Uterus (tissue), 3 donors: ENCODE measurements at regions not wholly inside any gene's neighbourhood (a gene's known extent, or its start where the extent isn't known, plus 50 kb on each side); places are given as distances from the start of the nearest gene placed in this dataset.
"Not testable (repeated sequence)": the region's sequence is repeated elsewhere in the genome, so short reads cannot be mapped to it uniquely, and the experiment has no call there.

Source experiments
- DNase-seq, 2 donors: peaks; one replicate each; pipeline ENCODE4 v3.0.0-alpha.2; 2019 to 2020
- H3K27ac ChIP-seq, 2 donors: fragments of 200-600 bp; sonication (generic); 1 replicate in 1 of 2; 2 replicates in 1 of 2; pipeline ENCODE4 v1.5.1; 2016 to 2018
- H3K27me3 ChIP-seq, 2 donors: fragments of 200-600 bp; sonication (generic); one replicate each; pipeline ENCODE4 v1.5.1; 2018 to 2019; ENCODE audit warnings: control low read depth in 1 of 2
- H3K36me3 ChIP-seq, 2 donors: fragments of 200-600 bp; sonication (generic); one replicate each; pipeline ENCODE4 v1.5.1; 2019; ENCODE audit warnings: control low read depth in 1 of 2
- H3K4me1 ChIP-seq, 2 donors: fragments of 200-600 bp; sonication (generic); one replicate each; pipeline ENCODE4 v1.5.1; 2018 to 2019; ENCODE audit warnings: control low read depth in 1 of 2
- H3K4me3 ChIP-seq, 2 donors: fragments of 200-600 bp; sonication (generic); 1 replicate in 1 of 2; 2 replicates in 1 of 2; pipeline ENCODE4 v1.5.1; 2018 to 2019; ENCODE audit warnings: mild to moderate bottlenecking in 1 of 2
- H3K9me3 ChIP-seq, 2 donors: fragments of 200-600 bp; sonication (generic); one replicate each; pipeline ENCODE4 v1.5.1; 2019; ENCODE audit warnings: control low read depth in 1 of 2
- CTCF ChIP-seq, 4 experiments: fragments of 200-600 bp in 2 of 4; fragments of 450-650 bp in 2 of 4; sonication (generic) in 2 of 4; IDR thresholded peaks; one replicate each; pipeline ENCODE4 v1.5.1; 2016 to 2019; ENCODE audit warnings: antibody characterized with exemption in 4 of 4, mild to moderate bottlenecking in 2 of 4, moderate library complexity in 1 of 4
- POLR2A ChIP-seq, 2 donors: fragments of 450-650 bp; IDR thresholded peaks; one replicate each; pipeline ENCODE4 v1.6.1; 2016; ENCODE audit warnings: antibody characterized with exemption in 2 of 2, mild to moderate bottlenecking in 1 of 2, moderate library complexity in 1 of 2
- intact Hi-C: fragments of 100-400 bp; cut with DNase I; formaldehyde crosslinking; loops from one replicate; pipeline ENCODE4 v1.15.1; 2023; ENCODE audit warnings: low total_unique reads
- donor health status: DM: yes; HTN: yes; CAD: no.

- Histone ChIP-seq H3K36me3 (no peaks in the 10 kb centered on the region), H3K27ac (no peak overlapping the region), H3K27me3 (no peaks in the 10 kb centered on the region), H3K9me3 (no peaks in the 10 kb centered on the region), H3K4me1 (no peaks in the 10 kb centered on the region), H3K4me3 (no peak overlapping the region)
- TF ChIP-seq POLR2A (IDR thresholded peaks at IDR 0.05) (no peak), CTCF (IDR thresholded peaks at IDR 0.05) (no peak)
- intact Hi-C loops, result no loop called here
- no peak for DNase-seq
Observed at GRCh38 chr2:6196449-6196848, 504.3 kb downstream of the SOX11 start.

- H3K4me3 ChIP-seq, H3K27ac ChIP-seq, H3K36me3 ChIP-seq, H3K9me3 ChIP-seq, intact Hi-C loops, H3K27me3 ChIP-seq, H3K4me1 ChIP-seq, DNase-seq: not testable (repeated sequence)
Observed at GRCh38 chr2:6198370-6198919, 506.3 kb downstream of the SOX11 start.

GRCh38 chr2:6202756-6203155 is 510.6 kb downstream of the SOX11 start:
- intact Hi-C loops, result no loop called here
- no peak for DNase-seq
- H3K27me3 ChIP-seq, result no peaks in the 10 kb centered on the region
- no peak overlapping the region for H3K4me3 ChIP-seq
- H3K27ac ChIP-seq, result no peak overlapping the region
- TF ChIP-seq CTCF (IDR thresholded peaks at IDR 0.05) (no peak), POLR2A (IDR thresholded peaks at IDR 0.05) (no peak)
- H3K36me3 ChIP-seq, result no peaks in the 10 kb centered on the region
- no peaks in the 10 kb centered on the region for H3K4me1 ChIP-seq
- no peaks in the 10 kb centered on the region for H3K9me3 ChIP-seq

GRCh38 chr2:6203291-6203959 is 511.2 kb downstream of the SOX11 start:
- H3K9me3 ChIP-seq, result no peaks in the 10 kb centered on the region
- H3K4me1 ChIP-seq, result no peaks in the 10 kb centered on the region
- intact Hi-C loops, result no loop called here
- no peak for DNase-seq
- H3K27ac ChIP-seq, result no peak overlapping the region
- no peak for TF ChIP-seq CTCF (IDR thresholded peaks at IDR 0.05)
- no peak for TF ChIP-seq POLR2A (IDR thresholded peaks at IDR 0.05)
- no peaks in the 10 kb centered on the region for H3K27me3 ChIP-seq
- no peaks in the 10 kb centered on the region for H3K36me3 ChIP-seq
- no peak overlapping the region for H3K4me3 ChIP-seq

GRCh38 chr2:6206882-6207281 is 514.7 kb downstream of the SOX11 start:
- Histone ChIP-seq H3K4me3 (no peak overlapping the region), H3K4me1 (no peaks in the 10 kb centered on the region), H3K27ac (no peak overlapping the region), H3K9me3 (no peaks in the 10 kb centered on the region), H3K27me3 (no peaks in the 10 kb centered on the region), H3K36me3 (no peaks in the 10 kb centered on the region)
- intact Hi-C loops, result no loop called here
- TF ChIP-seq POLR2A (IDR thresholded peaks at IDR 0.05) (no peak), CTCF (IDR thresholded peaks at IDR 0.05) (no peak)
- no peak for DNase-seq
